HEK293 (cell line): ENCODE measurements at regions not wholly inside any gene's neighbourhood (a gene's known extent, or its start where the extent isn't known, plus 50 kb on each side); places are given as distances from the start of the nearest gene placed in this dataset.

ENCODE experiments used
- ATF2 ChIP-seq: fragments of 450-650 bp; formaldehyde crosslinking; IDR thresholded peaks from 2 replicates; pipeline ENCODE4 v1.5.1; 2016; ENCODE audit warnings: missing biosample characterization, missing genetic modification characterization, low read depth
- ZBTB10 ChIP-seq: fragments of 450-650 bp; formaldehyde crosslinking; IDR thresholded peaks from 2 replicates; pipeline ENCODE4 v1.5.1; 2016; ENCODE audit warnings: missing biosample characterization, missing genetic modification characterization
- ZNF624 ChIP-seq: fragments of 450-650 bp; formaldehyde crosslinking; IDR thresholded peaks from 2 replicates; pipeline ENCODE4 v1.5.1; 2017; ENCODE audit warnings: missing biosample characterization, missing genetic modification characterization

GRCh38 chr7:113561446-113561845 lies 357.4 kb downstream of the PPP1R3A start:
- TF ChIP-seq ZNF624 (tag by site-specific recombination) (no peak), ZBTB10 (tag by site-specific recombination) (no peak), ATF2 (tag by site-specific recombination) (no peak)
